Prostate gland (tissue), 2 donors: ENCODE measurements at regions not wholly inside any gene's neighbourhood (a gene's known extent, or its start where the extent isn't known, plus 50 kb on each side); places are given as distances from the start of the nearest gene placed in this dataset.

Experiments
- DNase-seq: peaks from one replicate; pipeline ENCODE4 v3.0.0-alpha.2; 2019; ENCODE audit warnings: low spot score
- H3K27ac ChIP-seq, 2 donors: fragments of 200-600 bp; sonication (generic); 2 replicates each; pipeline ENCODE4 v1.5.1; 2017 to 2019
- H3K27me3 ChIP-seq: fragments of 200-600 bp; sonication (generic); replicated peaks from 2 replicates; pipeline ENCODE4 v1.5.1; 2019; ENCODE audit not compliant: insufficient read depth
- H3K36me3 ChIP-seq, 2 donors: fragments of 200-600 bp; sonication (generic); 1 replicate in 1 of 2; 2 replicates in 1 of 2; pipeline versions ENCODE4 v1.5.1 to v1.8.1; 2017 to 2019
- H3K4me1 ChIP-seq: fragments of 200-600 bp; sonication (generic); replicated peaks from 2 replicates; pipeline ENCODE4 v1.5.1; 2019
- H3K4me3 ChIP-seq, 2 donors: fragments of 200-600 bp; sonication (generic); 2 replicates each; pipeline ENCODE4 v1.5.1; 2017 to 2019
- H3K9me3 ChIP-seq: fragments of 200-600 bp; sonication (generic); 2 replicates; pipeline ENCODE4 v1.5.1; 2017
- POLR2A ChIP-seq: fragments of 450-650 bp; IDR thresholded peaks from one replicate; pipeline ENCODE4 v1.6.1; 2016; ENCODE audit warnings: antibody characterized with exemption, mild to moderate bottlenecking
- POLR2AphosphoS5 ChIP-seq: sonication (generic); formaldehyde crosslinking; IDR thresholded peaks from one replicate; pipeline ENCODE4 v1.6.1; 2017; ENCODE audit warnings: antibody characterized with exemption
- WGBS: methylation state at CpG from one replicate; pipeline ENCODE4 v1.1.5; 2018; 5-methylcytosine and 5-hydroxymethylcytosine counted together
- intact Hi-C: fragments of 100-400 bp; cut with DNase I; formaldehyde crosslinking; loops from one replicate; pipeline ENCODE4 v1.14.2; 2022
- TF ChIP-seq, protein P1 (sequence below), 4 experiments: fragments of 200-600 bp in 2 of 4; fragments of 450-650 bp in 2 of 4; sonication (generic) in 2 of 4; IDR thresholded peaks; 1 replicate in 3 of 4; 2 replicates in 1 of 4; pipeline ENCODE4 v1.5.1; 2016 to 2019; ENCODE audit warnings: antibody characterized with exemption in 4 of 4, mild to moderate bottlenecking in 2 of 4, moderate library complexity in 2 of 4

DNA sequence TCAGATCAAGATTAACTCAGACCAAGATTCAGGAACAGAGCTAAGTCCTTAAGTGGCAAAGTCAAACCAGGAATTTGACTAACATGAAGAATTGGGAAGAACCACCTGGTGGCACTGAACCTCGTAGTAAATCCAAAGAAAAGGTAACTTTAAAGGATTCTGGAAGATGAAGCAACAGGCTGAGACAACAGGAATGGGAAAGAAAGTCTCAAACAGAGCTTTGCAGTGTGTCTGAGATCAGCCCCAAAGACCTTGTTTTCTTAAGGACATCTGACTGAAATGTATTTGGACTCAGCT lies 126.1 kb downstream of the ASB9 start:
- Histone ChIP-seq H3K9me3 (no peaks in the 10 kb centered on the region), H3K27me3 (no peaks in the 10 kb centered on the region), H3K27ac (no peak overlapping the region), H3K36me3 (no peaks in the 10 kb centered on the region), H3K4me3 (no peak overlapping the region), H3K4me1 (no peaks in the 10 kb centered on the region)
- WGBS, result 27% methylated on average over 1 of the region's 1 CpG
- no peak for DNase-seq
- TF ChIP-seq POLR2AphosphoS5, result no peak
- TF ChIP-seq POLR2A, result no peak
- TF ChIP-seq, protein P1, sequence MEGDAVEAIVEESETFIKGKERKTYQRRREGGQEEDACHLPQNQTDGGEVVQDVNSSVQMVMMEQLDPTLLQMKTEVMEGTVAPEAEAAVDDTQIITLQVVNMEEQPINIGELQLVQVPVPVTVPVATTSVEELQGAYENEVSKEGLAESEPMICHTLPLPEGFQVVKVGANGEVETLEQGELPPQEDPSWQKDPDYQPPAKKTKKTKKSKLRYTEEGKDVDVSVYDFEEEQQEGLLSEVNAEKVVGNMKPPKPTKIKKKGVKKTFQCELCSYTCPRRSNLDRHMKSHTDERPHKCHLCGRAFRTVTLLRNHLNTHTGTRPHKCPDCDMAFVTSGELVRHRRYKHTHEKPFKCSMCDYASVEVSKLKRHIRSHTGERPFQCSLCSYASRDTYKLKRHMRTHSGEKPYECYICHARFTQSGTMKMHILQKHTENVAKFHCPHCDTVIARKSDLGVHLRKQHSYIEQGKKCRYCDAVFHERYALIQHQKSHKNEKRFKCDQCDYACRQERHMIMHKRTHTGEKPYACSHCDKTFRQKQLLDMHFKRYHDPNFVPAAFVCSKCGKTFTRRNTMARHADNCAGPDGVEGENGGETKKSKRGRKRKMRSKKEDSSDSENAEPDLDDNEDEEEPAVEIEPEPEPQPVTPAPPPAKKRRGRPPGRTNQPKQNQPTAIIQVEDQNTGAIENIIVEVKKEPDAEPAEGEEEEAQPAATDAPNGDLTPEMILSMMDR (IDR thresholded peaks at IDR 0.05), result no peak
- intact Hi-C loops, result loop anchor here (10.0 kb wide), 2 partner anchors 1049 to 1089 kb away; no protein-coding TSS in a partner anchor

DNA sequence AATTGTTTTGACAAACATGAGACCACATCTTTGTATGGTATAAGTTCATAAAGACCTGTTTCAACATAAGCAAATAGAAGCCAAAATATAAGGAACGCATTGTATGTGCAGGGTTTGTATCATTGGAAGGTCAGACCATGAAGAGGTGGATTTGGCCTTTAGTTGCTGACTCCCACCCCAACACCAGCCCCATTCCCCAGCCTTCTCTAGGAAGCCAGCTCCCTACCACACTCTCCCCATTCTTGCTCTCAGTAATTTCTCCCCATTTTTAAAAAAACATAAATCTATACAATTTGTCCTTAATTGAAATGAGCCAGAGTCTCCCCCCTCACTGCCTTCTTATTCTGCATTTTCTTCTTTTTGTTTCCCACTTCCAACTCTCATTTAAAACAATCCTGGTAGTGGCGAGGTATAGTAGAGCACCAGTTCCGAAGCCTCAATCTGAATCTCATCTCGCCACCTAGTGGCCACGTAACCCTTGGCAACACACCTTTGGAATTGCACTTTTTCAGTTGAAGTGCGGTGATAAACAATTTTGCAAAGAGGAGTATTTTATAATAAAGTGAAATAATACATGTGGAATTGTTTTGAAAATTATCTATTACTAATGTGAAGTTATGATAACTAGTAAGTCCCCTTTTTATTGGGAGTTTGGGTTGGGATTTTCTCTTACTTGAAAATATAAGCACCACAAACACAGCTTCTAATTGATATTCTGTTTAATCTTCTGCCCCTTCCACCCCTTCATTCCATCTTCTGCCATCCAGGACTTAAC lies 126.6 kb downstream of the ASB9 start:
- Histone ChIP-seq H3K4me1 (no peaks in the 10 kb centered on the region), H3K4me3 (no peak overlapping the region), H3K36me3 (no peaks in the 10 kb centered on the region), H3K27ac (no peak overlapping the region), H3K9me3 (no peaks in the 10 kb centered on the region), H3K27me3 (no peaks in the 10 kb centered on the region)
- TF ChIP-seq, protein P1 (IDR thresholded peaks at IDR 0.05), result peak; percentile 35 to 60 (median 48)
- TF ChIP-seq POLR2AphosphoS5 (no peak), POLR2A (no peak)
- WGBS, result 19% methylated on average over 6 of the region's 6 CpGs
- peak; percentile 21 for DNase-seq
- intact Hi-C loops, result loop anchor here (10.0 kb wide), 2 partner anchors 1048 to 1088 kb away; no protein-coding TSS in a partner anchor

DNA sequence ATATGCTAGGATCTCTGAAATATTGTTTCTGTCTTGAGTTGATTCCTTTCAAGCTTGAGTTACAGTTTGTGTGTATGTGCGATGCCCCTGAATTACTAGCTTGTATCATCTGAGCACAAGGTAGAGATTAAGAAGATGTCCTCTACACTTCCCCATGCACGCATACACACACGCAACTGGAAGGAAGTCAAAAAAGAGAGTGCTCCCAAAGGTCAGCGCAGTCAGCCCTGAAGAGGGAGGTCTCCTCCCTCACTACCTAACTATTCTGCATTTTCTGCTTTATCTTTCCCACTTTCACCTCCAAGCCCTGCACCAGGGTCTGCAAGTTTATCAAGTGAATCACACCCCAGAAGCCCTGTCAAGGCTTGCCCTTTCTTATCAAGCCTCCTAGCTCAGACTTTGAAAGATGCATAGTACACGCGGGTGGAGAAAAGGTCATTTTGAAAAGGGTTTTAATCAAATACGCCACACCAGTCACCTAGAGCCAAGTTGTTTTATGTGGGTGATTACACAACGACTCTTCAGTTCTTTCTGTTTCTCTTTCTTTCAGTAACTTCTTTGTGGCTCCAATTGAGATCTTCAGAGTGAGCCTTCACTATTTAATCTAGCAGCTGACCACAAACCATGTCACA lies 127.7 kb downstream of the ASB9 start:
- no peak overlapping the region for H3K4me3 ChIP-seq
- H3K4me1 ChIP-seq, result no peaks in the 10 kb centered on the region
- no peaks in the 10 kb centered on the region for H3K9me3 ChIP-seq
- no peaks in the 10 kb centered on the region for H3K27me3 ChIP-seq
- intact Hi-C loops, result loop anchor here (10.0 kb wide), 2 partner anchors 1047 to 1087 kb away; no protein-coding TSS in a partner anchor
- H3K27ac ChIP-seq, result no peak overlapping the region
- H3K36me3 ChIP-seq, result no peaks in the 10 kb centered on the region
- TF ChIP-seq, protein P1 (IDR thresholded peaks at IDR 0.05), result no peak
- TF ChIP-seq POLR2AphosphoS5 (no peak), POLR2A (no peak)
- no peak for DNase-seq
- WGBS, result 73% methylated on average over 8 of the region's 8 CpGs

DNA sequence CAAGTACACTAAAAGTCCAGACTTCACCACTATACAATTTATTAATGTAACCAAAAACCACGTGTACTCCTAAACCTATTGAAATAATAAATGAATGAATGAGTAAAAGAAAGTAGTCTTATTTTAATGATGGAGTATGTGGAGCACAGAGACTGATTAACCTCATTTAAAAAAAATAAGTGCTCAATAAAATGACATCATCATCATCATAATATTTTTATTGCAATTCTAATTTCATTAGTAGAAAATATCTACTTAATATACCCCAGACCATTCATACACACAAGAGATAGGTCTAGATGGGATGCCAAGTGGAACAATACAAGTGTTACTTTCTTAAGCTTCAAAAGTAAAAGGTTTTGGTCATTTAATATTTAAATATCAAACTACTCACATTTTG lies 133.1 kb downstream of the ASB9 start:
- H3K9me3 ChIP-seq, result no peaks in the 10 kb centered on the region
- H3K4me3 ChIP-seq, result no peak overlapping the region
- H3K36me3 ChIP-seq, result no peaks in the 10 kb centered on the region
- WGBS, result 33% methylated on average over 1 of the region's 1 CpG
- H3K4me1 ChIP-seq, result no peaks in the 10 kb centered on the region
- no peak for TF ChIP-seq POLR2AphosphoS5
- TF ChIP-seq, protein P1 (IDR thresholded peaks at IDR 0.05), result no peak
- TF ChIP-seq POLR2A, result no peak
- no peak overlapping the region for H3K27ac ChIP-seq
- intact Hi-C loops, result no loop called here
- no peak for DNase-seq
- H3K27me3 ChIP-seq, result no peaks in the 10 kb centered on the region

DNA sequence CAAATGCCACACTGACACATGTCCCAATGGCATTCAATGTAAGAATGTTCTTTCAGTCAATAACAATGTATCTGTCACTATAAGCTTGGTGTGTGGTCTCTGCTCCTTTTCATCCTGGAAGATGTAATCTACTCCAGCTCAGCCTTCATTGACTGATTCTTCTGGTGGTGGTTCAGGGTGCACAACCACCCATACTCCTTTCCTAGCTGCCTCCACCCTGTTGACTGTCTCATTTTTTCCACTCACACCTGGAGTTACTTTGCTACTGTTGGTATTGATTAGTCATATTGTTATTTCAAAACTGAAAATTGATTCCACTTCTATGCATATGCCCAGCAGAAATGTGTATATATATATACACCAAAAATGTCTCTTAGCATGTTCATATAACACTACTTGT lies 140.5 kb downstream of the ASB9 start:
- no peak overlapping the region for H3K27ac ChIP-seq
- H3K27me3 ChIP-seq, result no peaks in the 10 kb centered on the region
- TF ChIP-seq POLR2AphosphoS5 (no peak), POLR2A (no peak)
- TF ChIP-seq, protein P1 (IDR thresholded peaks at IDR 0.05), result no peak
- intact Hi-C loops, result no loop called here
- no peaks in the 10 kb centered on the region for H3K36me3 ChIP-seq
- H3K4me3 ChIP-seq, result no peak overlapping the region
- H3K9me3 ChIP-seq, result no peaks in the 10 kb centered on the region
- no peaks in the 10 kb centered on the region for H3K4me1 ChIP-seq
- DNase-seq, result no peak
